Globus pallidus (tissue), 1 donor: ENCODE measurements at regions not wholly inside any gene's neighbourhood (a gene's known extent, or its start where the extent isn't known, plus 50 kb on each side); places are given as distances from the start of the nearest gene placed in this dataset.

Experiments used
- DNase-seq: peaks from one replicate; pipeline ENCODE4 v3.0.0-alpha.2; 2015; ENCODE audit warnings: low spot score

GRCh38 chr17:77394540-77395295, 253.9 kb downstream of the SEC14L1 start:
- DNase-seq: no peak

GRCh38 chr17:77395501-77396048, 254.8 kb downstream of the SEC14L1 start:
- no peak for DNase-seq

GRCh38 chr17:77396610-77397009, 255.8 kb downstream of the SEC14L1 start:
- no peak for DNase-seq

GRCh38 chr17:77398274-77398673, 257.5 kb downstream of the SEC14L1 start:
- DNase-seq: no peak

- DNase-seq: no peak
Measured at GRCh38 chr17:77399319-77399957, 258.7 kb downstream of the SEC14L1 start.

- no peak for DNase-seq
Measured at GRCh38 chr17:77400445-77400870, 259.7 kb downstream of the SEC14L1 start.

GRCh38 chr17:77402159-77402731, 261.5 kb downstream of the SEC14L1 start:
- DNase-seq: no peak

GRCh38 chr17:77403854-77404253, 263.1 kb downstream of the SEC14L1 start:
- no peak for DNase-seq

- DNase-seq: no peak
Measured at GRCh38 chr17:77404812-77405581, 264.2 kb downstream of the SEC14L1 start.

- no peak for DNase-seq
Measured at GRCh38 chr17:77405867-77406732, 265.3 kb downstream of the SEC14L1 start.

GRCh38 chr17:77407321-77408277, 266.8 kb downstream of the SEC14L1 start:
- DNase-seq: no peak

GRCh38 chr17:77408284-77408683, 267.5 kb downstream of the SEC14L1 start:
- no peak for DNase-seq

GRCh38 chr17:77409282-77410161, 268.8 kb downstream of the SEC14L1 start:
- no peak for DNase-seq

GRCh38 chr17:77410470-77410869, 269.7 kb downstream of the SEC14L1 start:
- DNase-seq: no peak

- DNase-seq: no peak
Measured at GRCh38 chr17:77414811-77415400, 274.1 kb downstream of the SEC14L1 start.

- no peak for DNase-seq
Measured at GRCh38 chr17:77416105-77416713, 275.4 kb downstream of the SEC14L1 start.

- DNase-seq: no peak
Measured at GRCh38 chr17:77417575-77417974, 276.8 kb downstream of the SEC14L1 start.

GRCh38 chr17:77418609-77419008, 277.8 kb downstream of the SEC14L1 start:
- no peak for DNase-seq
